Jurkat, Clone E6-1 (cell line): ENCODE measurements at regions not wholly inside any gene's neighbourhood (a gene's known extent, or its start where the extent isn't known, plus 50 kb on each side); places are given as distances from the start of the nearest gene placed in this dataset.
A peak's percentile ranks its signal among the peaks of the same experiment; 100 is the strongest.

Source experiments
- DNase-seq: peaks from one replicate; pipeline ENCODE4 v3.0.0-alpha.2; 2011; ENCODE audit warnings: low read depth, low spot score
- H3K4me3 ChIP-seq: 2 replicates; pipeline ENCODE4 v1.5.1; 2011; ENCODE audit warnings: mild to moderate bottlenecking, low read length, control low read depth, moderate library complexity

GRCh38 chr7:9981742-9982349 is 991.8 kb upstream of the PHF14 start:
- H3K4me3 ChIP-seq: no peak overlapping the region
- peak; percentile 38 for DNase-seq

GRCh38 chr7:9983048-9983447 is 990.6 kb upstream of the PHF14 start:
- no peak for DNase-seq
- H3K4me3 ChIP-seq: no peak overlapping the region

- no peak for DNase-seq
- no peak overlapping the region for H3K4me3 ChIP-seq
Measured at GRCh38 chr7:10015687-10016086, 958.0 kb upstream of the PHF14 start.

- H3K4me3 ChIP-seq: no peak overlapping the region
- no peak for DNase-seq
Measured at GRCh38 chr7:10022480-10022879, 951.2 kb upstream of the PHF14 start.

- H3K4me3 ChIP-seq: no peak overlapping the region
- DNase-seq: no peak
Measured at GRCh38 chr7:10022957-10023356, 950.7 kb upstream of the PHF14 start.

- no peak overlapping the region for H3K4me3 ChIP-seq
- no peak for DNase-seq
Measured at GRCh38 chr7:10034843-10035556, 938.7 kb upstream of the PHF14 start.

GRCh38 chr7:10036693-10037092 is 937.0 kb upstream of the PHF14 start:
- DNase-seq: no peak
- H3K4me3 ChIP-seq: no peak overlapping the region

- no peak for DNase-seq
- no peak overlapping the region for H3K4me3 ChIP-seq
Measured at GRCh38 chr7:10038351-10038750, 935.3 kb upstream of the PHF14 start.

- no peak overlapping the region for H3K4me3 ChIP-seq
- DNase-seq: no peak
Measured at GRCh38 chr7:10040674-10041073, 933.0 kb upstream of the PHF14 start.

GRCh38 chr7:10070899-10071298 is 902.8 kb upstream of the PHF14 start:
- H3K4me3 ChIP-seq: no peak overlapping the region
- DNase-seq: no peak

- DNase-seq: no peak
- no peak overlapping the region for H3K4me3 ChIP-seq
Measured at GRCh38 chr7:10075866-10076265, 897.8 kb upstream of the PHF14 start.

GRCh38 chr7:10076660-10077300 is 896.9 kb upstream of the PHF14 start:
- no peak overlapping the region for H3K4me3 ChIP-seq
- DNase-seq: no peak

- no peak for DNase-seq
- no peak overlapping the region for H3K4me3 ChIP-seq
Measured at GRCh38 chr7:10079572-10079971, 894.1 kb upstream of the PHF14 start.

- H3K4me3 ChIP-seq: no peak overlapping the region
- DNase-seq: no peak
Measured at GRCh38 chr7:10082896-10083295, 890.8 kb upstream of the PHF14 start.

GRCh38 chr7:10083766-10084165 is 889.9 kb upstream of the PHF14 start:
- H3K4me3 ChIP-seq: no peak overlapping the region
- DNase-seq: no peak

GRCh38 chr7:10085231-10085630 is 888.4 kb upstream of the PHF14 start:
- no peak overlapping the region for H3K4me3 ChIP-seq
- no peak for DNase-seq

GRCh38 chr7:10100572-10100971 is 873.1 kb upstream of the PHF14 start:
- no peak overlapping the region for H3K4me3 ChIP-seq
- DNase-seq: no peak

- H3K4me3 ChIP-seq: no peak overlapping the region
- no peak for DNase-seq
Measured at GRCh38 chr7:10101351-10101750, 872.3 kb upstream of the PHF14 start.

- no peak overlapping the region for H3K4me3 ChIP-seq
- no peak for DNase-seq
Measured at GRCh38 chr7:10104292-10104691, 869.4 kb upstream of the PHF14 start.

GRCh38 chr7:10106609-10107008 is 867.1 kb upstream of the PHF14 start:
- no peak for DNase-seq

GRCh38 chr7:10116511-10116910 is 857.2 kb upstream of the PHF14 start:
- DNase-seq: no peak
- H3K4me3 ChIP-seq: no peak overlapping the region

More at GRCh38 chr7:10106609-10107008, 867.1 kb upstream of the PHF14 start:
- no peak overlapping the region for H3K4me3 ChIP-seq
